ENCODE measurements at regions not wholly inside any gene's neighbourhood (a gene's known extent, or its start where the extent isn't known, plus 50 kb on each side); places are given as distances from the start of the nearest gene placed in this dataset.
A peak's percentile ranks its signal among the peaks of the same experiment; 100 is the strongest.

GRCh38 chr19:13629687-13630357, 123.5 kb upstream of the CACNA1A start:
- H3K79me2 ChIP-seq (replicated peaks; ENCODE audit: insufficient read depth): no peaks in the 10 kb centered on the region
- H3K4me2 ChIP-seq: no peak overlapping the region
- H4K20me1 ChIP-seq (replicated peaks; ENCODE audit: insufficient read depth): no peaks in the 10 kb centered on the region
- no peak overlapping the region for H3K4me3 Mint-ChIP-seq
- H3K4me1 Mint-ChIP-seq: peaks cover 21% of the 10 kb centered on the region
- peaks cover 10% of the 10 kb centered on the region for H3K27me3 Mint-ChIP-seq (ENCODE audit: insufficient read depth, low read depth, poor library complexity)
- no peaks in the 10 kb centered on the region for H3K36me3 Mint-ChIP-seq (ENCODE audit: low read depth)
- no peak overlapping the region for H2AFZ ChIP-seq
- no peaks in the 10 kb centered on the region for H3K9me2 ChIP-seq (ENCODE audit: insufficient read depth)
- no peak overlapping the region for H3K4me3 ChIP-seq
- no peak overlapping the region for H3K27ac ChIP-seq (ENCODE audit: low read depth)
- no peaks in the 10 kb centered on the region for H3K36me3 ChIP-seq (ENCODE audit: insufficient read depth)
- H3F3A ChIP-seq (replicated peaks; ENCODE audit: low read depth): no peaks in the 10 kb centered on the region
- no peak for ATAC-seq
- peaks cover 22% of the 10 kb centered on the region for H3K4me1 ChIP-seq (ENCODE audit: insufficient read depth)
- H3K27ac Mint-ChIP-seq: no peak overlapping the region
- H3K27me3 ChIP-seq (ENCODE audit: insufficient read depth): no peaks in the 10 kb centered on the region
- 0 out of 2 replicates have a peak, but pooled peaks have one; percentile 14 for TF ChIP-seq ZNF331 (CRISPR knock-in tag; IDR thresholded peaks at IDR 0.05; ENCODE audit: low read depth)
- no peak for TF ChIP-seq EZH2 (IDR thresholded peaks at IDR 0.05; ENCODE audit: low read depth, unreplicated experiment)
- TF ChIP-seq EZH2phosphoT487 (IDR thresholded peaks at IDR 0.05; ENCODE audit: unreplicated experiment): no peak
- no peak for TF ChIP-seq JUNB (IDR thresholded peaks at IDR 0.05; ENCODE audit: unreplicated experiment)
- no peaks in the 10 kb centered on the region; the same call in 2 of the 3 replicates for H3K9me3 Mint-ChIP-seq
- DNase-seq (ENCODE audit: low spot score): no peak

- Mint-ChIP-seq H3K4me1 (peaks cover 33% of the 10 kb centered on the region), H3K36me3 (ENCODE audit: low read depth) (no peaks in the 10 kb centered on the region), H3K27ac (no peak overlapping the region), H3K9me3 (no peaks in the 10 kb centered on the region; the same call in 2 of the 3 replicates), H3K4me3 (no peak overlapping the region), H3K27me3 (ENCODE audit: insufficient read depth, low read depth, poor library complexity) (peaks cover 9% of the 10 kb centered on the region)
- Histone ChIP-seq H3K9me2 (ENCODE audit: insufficient read depth) (no peaks in the 10 kb centered on the region), H3F3A (replicated peaks; ENCODE audit: low read depth) (no peaks in the 10 kb centered on the region), H3K27ac (ENCODE audit: low read depth) (no peak overlapping the region), H3K79me2 (replicated peaks; ENCODE audit: insufficient read depth) (no peaks in the 10 kb centered on the region), H3K4me3 (no peak overlapping the region), H3K36me3 (ENCODE audit: insufficient read depth) (no peaks in the 10 kb centered on the region), H4K20me1 (replicated peaks; ENCODE audit: insufficient read depth) (no peaks in the 10 kb centered on the region), H2AFZ (peak overlapping the region; percentile 72; the same call in 1 of the 2 replicates), H3K4me2 (no peak overlapping the region), H3K27me3 (ENCODE audit: insufficient read depth) (no peaks in the 10 kb centered on the region), H3K4me1 (ENCODE audit: insufficient read depth) (peaks cover 37% of the 10 kb centered on the region)
- DNase-seq (ENCODE audit: low spot score) (no peak), ATAC-seq (no peak)
- TF ChIP-seq JUNB (IDR thresholded peaks at IDR 0.05; ENCODE audit: unreplicated experiment): no peak
- no peak for TF ChIP-seq NANOG (IDR thresholded peaks at IDR 0.05; ENCODE audit: borderline replicate concordance)
- no peak for TF ChIP-seq CTCF (conservative IDR thresholded peaks at IDR 0.05; ENCODE audit: low read depth in 2 of 2)
- no peak for TF ChIP-seq ZNF114 (CRISPR knock-in tag; IDR thresholded peaks at IDR 0.05)
- TF ChIP-seq POLR2AphosphoS5 (IDR thresholded peaks at IDR 0.05; ENCODE audit: low read depth): no peak
- no peak for TF ChIP-seq ZNF331 (CRISPR knock-in tag; IDR thresholded peaks at IDR 0.05; ENCODE audit: low read depth)
- no peak for TF ChIP-seq ZNF462 (CRISPR knock-in tag; IDR thresholded peaks at IDR 0.05)
- TF ChIP-seq REST (IDR thresholded peaks at IDR 0.05; ENCODE audit: unreplicated experiment): no peak
Measured at GRCh38 chr19:13627531-13627930, 121.3 kb upstream of the CACNA1A start.

All from GM23338 (cell line).